NCI-H146 treated with DMSO at 0.1 percent for 48 hours (cell line): ENCODE measurements at regions not wholly inside any gene's neighbourhood (a gene's known extent, or its start where the extent isn't known, plus 50 kb on each side); places are given as distances from the start of the nearest gene placed in this dataset.
"Not testable (repeated sequence)": the region's sequence is repeated elsewhere in the genome, so short reads cannot be mapped to it uniquely, and the experiment has no call there.

Source experiments
- DNase-seq: peaks from one replicate; lab custom pipeline; 2025; ENCODE audit not compliant: unreplicated experiment; lab: John Stamatoyannopoulos, UW

DNA sequence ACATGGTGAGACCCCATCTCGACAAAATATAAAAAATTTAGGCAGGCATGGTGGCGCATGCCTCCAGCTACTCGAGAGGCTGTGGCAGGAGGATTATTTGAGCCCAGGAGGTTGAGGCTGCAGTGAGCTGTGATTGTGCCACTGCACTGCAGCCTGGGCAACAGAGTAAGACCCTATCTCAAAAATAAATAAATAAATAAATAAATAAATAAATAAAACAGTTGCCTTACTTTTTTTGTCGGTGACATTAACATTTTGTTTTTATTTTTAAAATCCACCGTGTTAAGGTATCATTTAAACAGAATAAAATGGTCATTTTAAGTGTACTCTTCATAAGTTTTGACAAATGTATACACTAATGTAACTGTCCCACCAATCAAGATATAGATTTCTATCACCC is 57.0 kb downstream of the RASL11A start:
- DNase-seq: no peak

GRCh38 chr13:27329210-27329609 is 58.6 kb downstream of the RASL11A start:
- DNase-seq: no peak

DNA sequence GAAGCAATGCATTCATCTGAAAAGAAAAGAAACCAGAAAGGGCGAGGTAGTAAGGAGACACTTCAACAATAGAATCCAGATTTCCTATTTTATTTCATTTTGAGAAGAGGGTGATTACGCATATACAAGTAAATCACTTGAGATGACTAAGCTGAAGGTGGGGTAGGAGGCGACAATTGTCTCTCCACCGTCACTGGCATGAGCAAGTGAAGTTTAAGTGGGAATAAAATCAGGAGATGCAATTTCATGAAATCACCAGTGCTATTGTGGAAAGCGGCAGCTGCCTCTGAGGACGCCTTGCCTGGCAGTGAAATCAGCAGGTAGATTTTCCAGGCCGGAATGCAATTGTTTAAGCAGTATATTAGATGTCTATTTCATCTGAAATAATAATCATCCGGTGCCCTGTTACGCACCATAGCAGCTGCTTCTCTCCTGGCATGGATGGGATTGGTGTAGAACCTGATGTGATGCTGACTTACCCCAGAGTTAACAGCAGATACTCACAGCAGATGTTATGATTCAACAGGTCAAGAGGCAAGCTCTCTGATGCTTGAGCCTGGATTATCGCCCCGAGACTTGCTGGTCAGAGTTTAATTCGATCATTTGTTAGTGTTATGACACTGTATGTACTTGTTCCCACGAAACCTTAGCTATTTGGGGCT is 64.3 kb downstream of the RASL11A start:
- no peak for DNase-seq

GRCh38 chr13:27336014-27336673 is 65.5 kb downstream of the RASL11A start:
- no peak for DNase-seq

DNA sequence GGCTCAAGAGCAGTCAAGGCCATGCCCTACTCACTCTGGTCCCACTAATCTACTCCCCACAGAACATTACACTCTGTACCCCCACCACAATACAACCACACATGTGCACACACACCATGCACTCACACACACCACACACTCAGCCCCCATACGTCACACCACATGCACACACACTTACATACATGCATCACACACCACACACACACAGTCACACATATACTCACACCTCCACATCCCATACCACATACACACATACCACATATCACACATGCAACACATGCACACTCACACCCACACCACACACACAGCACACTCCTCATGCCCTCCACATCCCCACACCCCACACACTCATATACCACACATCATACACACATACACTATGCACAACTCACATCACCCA is 67.6 kb downstream of the RASL11A start:
- DNase-seq: no peak

GRCh38 chr13:27338816-27339215 is 68.2 kb downstream of the RASL11A start:
- DNase-seq: no peak

DNA sequence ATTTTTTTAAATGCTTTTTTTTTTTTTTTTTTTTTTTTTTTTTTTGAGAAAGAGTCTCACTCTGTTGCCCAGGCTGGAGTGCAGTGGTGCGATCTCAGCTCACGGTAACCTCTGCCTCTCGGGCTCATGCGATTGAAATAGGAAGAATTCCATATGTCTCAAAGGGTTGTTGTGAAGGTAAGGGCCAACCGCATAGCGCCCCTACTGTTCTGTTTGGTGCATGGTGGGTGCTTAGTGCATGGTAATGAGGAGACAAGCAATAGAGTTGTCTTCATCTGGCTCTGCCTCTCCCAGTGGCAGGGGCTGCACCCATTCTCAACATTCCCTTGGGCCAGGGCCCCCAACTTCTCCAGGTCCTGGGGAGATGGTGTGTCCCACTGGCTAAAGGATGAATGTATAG is 68.7 kb downstream of the RASL11A start:
- DNase-seq: no peak

DNA sequence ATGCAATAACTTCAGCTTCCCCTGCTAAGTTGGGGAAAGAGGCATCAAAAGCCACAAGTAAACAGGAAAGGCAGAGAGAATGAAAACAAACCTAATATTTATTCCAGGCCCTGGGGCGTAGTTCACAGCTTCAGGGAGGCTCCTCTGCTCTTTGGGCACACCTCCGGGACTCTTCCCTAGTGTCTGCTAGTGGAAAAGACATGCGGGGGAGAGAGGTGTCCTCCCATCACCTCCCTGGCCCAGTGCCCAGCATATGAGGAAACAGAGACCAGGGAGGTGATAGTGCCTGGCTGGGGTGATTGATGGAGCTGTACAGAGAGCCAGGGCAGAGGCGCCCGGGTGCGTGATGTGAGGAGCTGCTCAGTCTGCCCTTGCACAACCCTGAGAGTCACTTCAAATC is 71.0 kb downstream of the RASL11A start:
- no peak for DNase-seq

GRCh38 chr13:27347211-27347772 is 76.7 kb downstream of the RASL11A start:
- DNase-seq: no peak

DNA sequence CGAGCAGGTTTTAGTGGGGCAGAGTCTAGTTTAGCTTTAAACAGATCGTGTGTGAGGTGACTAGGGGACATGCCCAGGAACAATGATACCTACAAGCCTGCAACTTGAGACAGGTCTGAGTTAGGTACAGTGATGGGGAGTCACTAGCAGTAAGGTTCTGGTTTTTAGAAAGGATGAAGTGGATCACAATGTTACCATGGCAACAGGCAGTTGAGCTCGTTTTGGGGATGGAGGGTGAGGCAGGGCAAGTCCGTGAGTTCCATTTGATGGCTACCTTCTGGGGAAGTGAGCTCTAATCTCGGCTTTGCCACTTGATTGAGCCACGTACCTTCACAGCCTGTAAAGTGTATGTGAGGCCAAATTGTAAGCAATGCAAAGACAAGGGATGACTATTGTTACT is 76.0 kb upstream of the GTF3A start:
- no peak for DNase-seq

GRCh38 chr13:27349458-27349857 is 75.0 kb upstream of the GTF3A start:
- no peak for DNase-seq

- DNase-seq: not testable (repeated sequence)
These were observed 73.6 kb upstream of the GTF3A start for GRCh38 chr13:27350825-27351224.

- no peak for DNase-seq
These were observed 71.7 kb upstream of the GTF3A start for GRCh38 chr13:27352698-27353097.

- no peak for DNase-seq
These were observed 71.2 kb upstream of the GTF3A start for GRCh38 chr13:27353166-27353583.

- DNase-seq: no peak
These were observed 70.7 kb upstream of the GTF3A start for GRCh38 chr13:27353708-27354107.

DNA sequence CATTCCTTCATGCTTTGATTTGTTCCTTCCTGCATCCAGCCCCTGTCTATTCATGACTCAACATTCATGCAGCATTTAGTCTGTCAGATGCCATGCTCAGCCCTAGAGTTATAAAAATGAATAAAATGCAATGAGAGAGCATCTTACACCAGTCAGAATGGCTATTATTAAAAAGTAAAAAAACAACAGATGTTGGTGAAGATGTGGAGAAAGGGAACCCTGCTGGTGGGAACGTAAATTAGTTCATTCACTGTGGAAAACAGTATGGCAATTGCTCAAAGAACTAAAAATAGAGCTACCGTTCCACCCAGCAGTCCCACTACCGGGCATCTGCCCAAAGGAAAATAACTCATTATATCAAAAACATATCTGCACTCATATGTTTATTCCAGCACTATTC is 70.0 kb upstream of the GTF3A start:
- no peak for DNase-seq

- no peak for DNase-seq
These were observed 68.5 kb upstream of the GTF3A start for GRCh38 chr13:27355894-27356293.

- DNase-seq: no peak
These were observed 66.0 kb upstream of the GTF3A start for GRCh38 chr13:27358420-27358819.

- DNase-seq: peak; percentile 17
These were observed 65.1 kb upstream of the GTF3A start for GRCh38 chr13:27359199-27359821.

DNA sequence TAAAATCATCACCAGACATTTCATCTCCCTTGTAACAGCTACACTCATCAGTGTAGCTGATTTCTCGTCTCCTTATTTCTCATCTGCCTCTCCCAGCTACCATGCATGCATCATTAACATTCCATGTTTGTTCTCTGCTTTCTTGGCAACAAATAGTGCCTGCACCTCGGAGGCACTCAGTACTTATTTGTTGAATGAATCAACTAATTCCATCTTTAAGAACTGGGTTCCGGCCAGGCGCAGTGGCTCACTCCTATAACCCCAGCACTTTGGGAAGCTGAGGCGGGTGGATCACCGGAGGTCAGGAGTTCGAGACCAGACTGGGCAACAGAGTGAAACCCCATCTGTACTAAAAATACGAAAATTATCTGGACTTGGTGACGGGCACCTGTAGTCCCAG is 63.9 kb upstream of the GTF3A start:
- no peak for DNase-seq

DNA sequence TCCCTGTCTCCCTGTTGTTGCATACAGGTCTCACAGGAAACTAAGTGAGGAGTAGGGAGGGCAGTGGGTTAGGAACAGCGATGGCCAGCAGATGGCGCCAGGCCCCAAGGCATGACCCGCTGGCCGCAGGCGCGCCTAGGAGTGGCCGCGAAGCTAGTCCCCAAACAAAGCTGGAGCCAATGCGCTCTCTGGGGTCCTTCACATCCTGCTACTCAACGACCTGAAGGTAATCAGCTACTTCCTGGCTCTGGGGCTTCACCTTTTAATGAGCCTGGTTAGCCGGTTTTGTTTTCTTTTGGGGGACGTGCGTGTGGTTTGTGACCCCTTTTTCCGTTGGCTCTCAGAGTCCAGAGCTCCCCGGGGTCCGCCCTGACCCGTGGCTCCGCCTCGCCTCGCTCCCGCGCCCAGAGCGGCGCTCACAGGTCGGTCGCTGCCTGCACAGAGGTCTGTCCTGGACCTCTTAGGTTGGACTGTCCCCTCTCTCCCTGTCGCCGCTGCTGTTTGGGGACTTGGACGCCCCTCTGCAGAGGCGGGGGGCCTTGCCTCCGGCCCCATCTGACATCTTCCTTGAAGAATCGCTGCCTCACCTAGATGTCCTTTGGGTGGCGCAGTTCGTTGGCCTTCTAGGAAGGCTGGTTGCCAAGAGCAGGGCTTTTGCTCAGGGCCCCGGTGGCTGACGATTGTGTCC is 62.2 kb upstream of the GTF3A start:
- DNase-seq: peak; percentile 70

GRCh38 chr13:27363637-27364036 is 60.8 kb upstream of the GTF3A start:
- DNase-seq: not testable (repeated sequence)
